Brain microvascular endothelial cell (primary cell): ENCODE measurements at regions not wholly inside any gene's neighbourhood (a gene's known extent, or its start where the extent isn't known, plus 50 kb on each side); places are given as distances from the start of the nearest gene placed in this dataset.

Source experiments
- DNase-seq: peaks from one replicate; pipeline ENCODE4 v3.0.0-alpha.2; 2020
- H3K27ac ChIP-seq: fragments of 250-450 bp; sonication (Bioruptor Pico); 2 replicates; pipeline ENCODE4 v1.5.1; 2020; ENCODE audit warnings: mild to moderate bottlenecking, moderate library complexity
- H3K27me3 ChIP-seq: fragments of 250-450 bp; sonication (Bioruptor Pico); replicated peaks from 2 replicates; pipeline ENCODE4 v1.5.1; 2020; ENCODE audit warnings: mild to moderate bottlenecking
- H3K36me3 ChIP-seq: fragments of 250-450 bp; sonication (Bioruptor Pico); replicated peaks from 2 replicates; pipeline ENCODE4 v1.5.1; 2020; ENCODE audit warnings: mild to moderate bottlenecking
- H3K4me3 ChIP-seq: 2 replicates; pipeline ENCODE4 v1.5.1; 2011; ENCODE audit warnings: low read depth, mild to moderate bottlenecking, control low read depth, low read length, moderate library complexity
- in situ Hi-C: cut with HindIII; loops from 2 replicates; pipeline ENCODE4 v1.10.0; 2017; ENCODE audit warnings: low sequenced_read_pairs, low pct_ligation_motif_present
- TF ChIP-seq, protein P1 (sequence below): IDR thresholded peaks from 2 replicates; pipeline ENCODE4 v1.5.1; 2011; ENCODE audit warnings: low read depth, mild to moderate bottlenecking, moderate library complexity, low read length, control low read depth, inconsistent platforms; ENCODE audit errors: missing control alignments

DNA sequence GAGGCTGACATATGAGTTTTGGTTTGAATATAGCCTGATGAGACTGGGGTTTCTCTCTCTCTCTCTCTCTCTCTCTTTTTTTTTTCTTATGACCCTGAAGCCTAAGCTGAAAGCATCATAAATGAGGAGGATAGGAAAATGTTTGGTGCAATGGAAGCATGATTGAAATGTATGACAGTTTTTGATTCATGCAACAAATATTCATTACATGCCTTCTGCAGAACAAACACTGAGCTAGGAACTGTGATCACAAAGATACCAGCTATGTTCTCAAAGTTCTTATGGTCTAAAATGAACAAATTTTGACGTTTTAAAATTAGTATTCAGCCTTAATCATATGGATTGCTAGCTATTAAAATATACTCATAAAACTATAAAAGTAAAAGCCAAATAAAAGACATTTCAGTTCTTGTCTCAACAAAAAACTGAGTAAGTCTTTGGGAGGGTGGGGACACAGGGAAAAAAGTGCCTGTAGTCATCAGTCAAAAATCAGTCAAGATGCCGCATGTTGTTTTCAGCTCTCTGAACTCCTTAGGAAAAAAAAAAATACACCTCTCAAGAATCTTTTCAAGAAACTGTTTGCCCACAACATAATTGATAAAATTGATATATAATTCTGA, 57.2 kb downstream of the NKX6-1 start:
- Histone ChIP-seq H3K36me3 (no peaks in the 10 kb centered on the region), H3K27me3 (no peaks in the 10 kb centered on the region), H3K4me3 (no peak overlapping the region), H3K27ac (no peak overlapping the region)
- TF ChIP-seq, protein P1, sequence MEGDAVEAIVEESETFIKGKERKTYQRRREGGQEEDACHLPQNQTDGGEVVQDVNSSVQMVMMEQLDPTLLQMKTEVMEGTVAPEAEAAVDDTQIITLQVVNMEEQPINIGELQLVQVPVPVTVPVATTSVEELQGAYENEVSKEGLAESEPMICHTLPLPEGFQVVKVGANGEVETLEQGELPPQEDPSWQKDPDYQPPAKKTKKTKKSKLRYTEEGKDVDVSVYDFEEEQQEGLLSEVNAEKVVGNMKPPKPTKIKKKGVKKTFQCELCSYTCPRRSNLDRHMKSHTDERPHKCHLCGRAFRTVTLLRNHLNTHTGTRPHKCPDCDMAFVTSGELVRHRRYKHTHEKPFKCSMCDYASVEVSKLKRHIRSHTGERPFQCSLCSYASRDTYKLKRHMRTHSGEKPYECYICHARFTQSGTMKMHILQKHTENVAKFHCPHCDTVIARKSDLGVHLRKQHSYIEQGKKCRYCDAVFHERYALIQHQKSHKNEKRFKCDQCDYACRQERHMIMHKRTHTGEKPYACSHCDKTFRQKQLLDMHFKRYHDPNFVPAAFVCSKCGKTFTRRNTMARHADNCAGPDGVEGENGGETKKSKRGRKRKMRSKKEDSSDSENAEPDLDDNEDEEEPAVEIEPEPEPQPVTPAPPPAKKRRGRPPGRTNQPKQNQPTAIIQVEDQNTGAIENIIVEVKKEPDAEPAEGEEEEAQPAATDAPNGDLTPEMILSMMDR, result no peak
- in situ Hi-C loops, result no loop called here
- no peak for DNase-seq

DNA sequence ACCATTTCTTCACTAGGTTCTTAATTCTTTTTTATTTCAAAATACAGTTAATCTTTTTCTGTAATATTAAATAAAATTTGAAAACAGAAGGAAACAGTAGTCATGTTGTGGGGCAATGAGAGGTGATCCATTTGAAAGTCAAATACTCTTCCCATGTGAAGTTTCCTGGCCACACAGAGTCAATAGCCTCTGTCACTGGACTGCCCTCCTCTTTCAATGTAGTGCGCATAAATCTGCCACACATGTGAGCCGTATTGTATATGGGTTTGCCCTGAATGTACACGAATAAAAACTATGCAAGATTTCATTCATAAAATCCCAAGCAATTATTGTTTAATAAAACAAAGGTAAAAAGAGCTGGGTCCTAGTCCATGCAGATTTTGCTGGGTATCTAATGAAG, 59.1 kb downstream of the NKX6-1 start:
- Histone ChIP-seq H3K4me3 (no peak overlapping the region), H3K36me3 (no peaks in the 10 kb centered on the region), H3K27me3 (no peaks in the 10 kb centered on the region), H3K27ac (no peak overlapping the region)
- no peak for DNase-seq
- in situ Hi-C loops, result no loop called here
- TF ChIP-seq, protein P1, result no peak

DNA sequence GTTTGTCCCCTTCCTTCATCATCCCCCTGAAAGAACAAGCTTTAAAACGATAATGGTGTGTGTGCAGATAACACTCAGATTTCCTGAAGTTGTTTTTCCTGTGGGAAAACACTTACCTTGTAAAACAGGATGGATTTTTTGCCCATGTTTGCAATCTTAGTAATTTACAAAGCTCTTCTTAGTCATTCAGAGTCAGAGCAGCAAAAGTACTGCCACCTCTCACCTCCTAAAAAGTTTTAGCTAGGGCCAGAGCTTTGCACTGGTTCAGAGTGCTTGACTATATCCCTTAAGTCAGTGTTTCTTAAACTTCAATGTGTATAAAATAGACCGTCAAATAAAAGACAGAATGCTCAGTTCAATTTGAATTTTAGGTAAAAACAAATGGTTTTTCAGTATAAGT, 62.3 kb downstream of the NKX6-1 start:
- no peak overlapping the region for H3K27ac ChIP-seq
- in situ Hi-C loops, result no loop called here
- TF ChIP-seq, protein P1, result no peak
- H3K4me3 ChIP-seq, result no peak overlapping the region
- H3K36me3 ChIP-seq, result no peaks in the 10 kb centered on the region
- no peak for DNase-seq
- H3K27me3 ChIP-seq, result no peaks in the 10 kb centered on the region

DNA sequence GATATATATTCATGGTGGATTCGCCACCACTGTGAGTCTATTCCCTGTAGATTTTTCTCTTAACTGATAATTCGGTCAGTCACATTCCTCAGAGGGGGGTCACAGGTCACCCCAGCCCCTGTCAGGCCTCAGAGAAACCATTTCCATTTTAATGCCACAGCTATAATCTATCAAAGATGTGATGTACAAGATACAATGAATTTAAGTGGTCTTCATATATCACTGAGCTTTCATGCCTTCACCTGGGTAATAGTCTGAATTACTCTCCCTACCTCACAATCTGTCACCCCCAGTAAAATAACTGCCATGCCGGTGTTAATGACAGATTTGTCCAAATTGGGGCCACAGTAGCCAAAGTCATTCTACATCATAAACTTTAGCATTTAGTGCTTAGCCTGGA, 64.7 kb downstream of the NKX6-1 start:
- Histone ChIP-seq H3K27ac (no peak overlapping the region), H3K4me3 (no peak overlapping the region), H3K27me3 (no peaks in the 10 kb centered on the region), H3K36me3 (no peaks in the 10 kb centered on the region)
- TF ChIP-seq, protein P1, result no peak
- no peak for DNase-seq
- in situ Hi-C loops, result no loop called here

- H3K27me3 ChIP-seq, result no peaks in the 10 kb centered on the region
- in situ Hi-C loops, result no loop called here
- H3K4me3 ChIP-seq, result no peak overlapping the region
- no peak for DNase-seq
- H3K27ac ChIP-seq, result no peak overlapping the region
- no peaks in the 10 kb centered on the region for H3K36me3 ChIP-seq
- TF ChIP-seq, protein P1, result no peak
Observed at GRCh38 chr4:84433633-84434222, 65.4 kb downstream of the NKX6-1 start.

DNA sequence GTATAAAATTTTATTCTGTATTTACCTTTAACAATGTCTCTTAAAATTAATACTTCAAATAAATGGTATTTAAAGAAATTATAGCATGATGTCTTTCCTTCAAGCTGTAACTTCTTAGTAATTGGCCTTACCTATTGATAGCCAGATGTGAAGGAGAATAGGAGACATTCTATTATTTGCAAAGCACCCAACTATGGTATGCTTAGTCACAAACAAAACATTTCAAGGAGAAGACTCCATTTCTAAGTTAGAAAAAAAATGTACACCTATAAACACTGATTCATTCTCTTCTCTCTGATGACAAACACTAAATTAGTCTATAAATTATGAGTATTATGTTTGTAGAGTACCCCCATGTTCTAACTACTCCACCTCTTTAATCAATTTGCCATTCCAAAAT, 66.4 kb downstream of the NKX6-1 start:
- in situ Hi-C loops, result no loop called here
- Histone ChIP-seq H3K27me3 (no peaks in the 10 kb centered on the region), H3K27ac (no peak overlapping the region), H3K4me3 (no peak overlapping the region), H3K36me3 (no peaks in the 10 kb centered on the region)
- DNase-seq, result no peak
- TF ChIP-seq, protein P1, result no peak
